ENCODE measurements at regions not wholly inside any gene's neighbourhood (a gene's known extent, or its start where the extent isn't known, plus 50 kb on each side); places are given as distances from the start of the nearest gene placed in this dataset.

DNA sequence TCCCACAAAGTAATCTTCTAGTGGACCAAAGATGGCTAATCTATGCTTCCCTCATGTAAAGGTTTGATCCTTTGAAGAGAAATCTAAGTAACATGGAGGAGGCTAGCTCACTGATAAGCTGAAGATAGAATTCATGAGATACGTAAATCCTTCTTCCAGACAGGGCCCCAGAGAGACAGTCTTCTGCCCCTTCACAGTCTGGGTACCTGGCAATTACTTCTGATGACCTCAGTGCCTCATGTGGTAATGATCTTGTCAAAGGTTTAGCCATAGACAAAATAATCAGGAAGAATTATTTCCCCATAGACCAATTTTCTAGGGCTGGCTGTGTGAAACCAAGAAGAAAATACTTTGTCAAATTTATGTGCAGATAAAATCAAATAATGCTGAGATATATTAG lies 495.8 kb downstream of the METTL4 start:
- TF ChIP-seq TAF1 (IDR thresholded peaks at IDR 0.05; ENCODE audit: borderline replicate concordance, low read depth, low read length) (no peak), EP300 (IDR thresholded peaks at IDR 0.05; ENCODE audit: borderline replicate concordance in 1 of 2, low read depth in 1 of 2, low read length in 1 of 2) (no peak), RCOR1 (IDR thresholded peaks at IDR 0.05; ENCODE audit: low read length) (no peak), NRF1 (IDR thresholded peaks at IDR 0.05; ENCODE audit: low read depth, low read length) (no peak), CHD2 (IDR thresholded peaks at IDR 0.05; ENCODE audit: low read length, partially characterized antibody) (no peak)
- TF ChIP-seq, protein P1, sequence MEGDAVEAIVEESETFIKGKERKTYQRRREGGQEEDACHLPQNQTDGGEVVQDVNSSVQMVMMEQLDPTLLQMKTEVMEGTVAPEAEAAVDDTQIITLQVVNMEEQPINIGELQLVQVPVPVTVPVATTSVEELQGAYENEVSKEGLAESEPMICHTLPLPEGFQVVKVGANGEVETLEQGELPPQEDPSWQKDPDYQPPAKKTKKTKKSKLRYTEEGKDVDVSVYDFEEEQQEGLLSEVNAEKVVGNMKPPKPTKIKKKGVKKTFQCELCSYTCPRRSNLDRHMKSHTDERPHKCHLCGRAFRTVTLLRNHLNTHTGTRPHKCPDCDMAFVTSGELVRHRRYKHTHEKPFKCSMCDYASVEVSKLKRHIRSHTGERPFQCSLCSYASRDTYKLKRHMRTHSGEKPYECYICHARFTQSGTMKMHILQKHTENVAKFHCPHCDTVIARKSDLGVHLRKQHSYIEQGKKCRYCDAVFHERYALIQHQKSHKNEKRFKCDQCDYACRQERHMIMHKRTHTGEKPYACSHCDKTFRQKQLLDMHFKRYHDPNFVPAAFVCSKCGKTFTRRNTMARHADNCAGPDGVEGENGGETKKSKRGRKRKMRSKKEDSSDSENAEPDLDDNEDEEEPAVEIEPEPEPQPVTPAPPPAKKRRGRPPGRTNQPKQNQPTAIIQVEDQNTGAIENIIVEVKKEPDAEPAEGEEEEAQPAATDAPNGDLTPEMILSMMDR (IDR thresholded peaks at IDR 0.05): no peak
- TF ChIP-seq, protein P2, sequence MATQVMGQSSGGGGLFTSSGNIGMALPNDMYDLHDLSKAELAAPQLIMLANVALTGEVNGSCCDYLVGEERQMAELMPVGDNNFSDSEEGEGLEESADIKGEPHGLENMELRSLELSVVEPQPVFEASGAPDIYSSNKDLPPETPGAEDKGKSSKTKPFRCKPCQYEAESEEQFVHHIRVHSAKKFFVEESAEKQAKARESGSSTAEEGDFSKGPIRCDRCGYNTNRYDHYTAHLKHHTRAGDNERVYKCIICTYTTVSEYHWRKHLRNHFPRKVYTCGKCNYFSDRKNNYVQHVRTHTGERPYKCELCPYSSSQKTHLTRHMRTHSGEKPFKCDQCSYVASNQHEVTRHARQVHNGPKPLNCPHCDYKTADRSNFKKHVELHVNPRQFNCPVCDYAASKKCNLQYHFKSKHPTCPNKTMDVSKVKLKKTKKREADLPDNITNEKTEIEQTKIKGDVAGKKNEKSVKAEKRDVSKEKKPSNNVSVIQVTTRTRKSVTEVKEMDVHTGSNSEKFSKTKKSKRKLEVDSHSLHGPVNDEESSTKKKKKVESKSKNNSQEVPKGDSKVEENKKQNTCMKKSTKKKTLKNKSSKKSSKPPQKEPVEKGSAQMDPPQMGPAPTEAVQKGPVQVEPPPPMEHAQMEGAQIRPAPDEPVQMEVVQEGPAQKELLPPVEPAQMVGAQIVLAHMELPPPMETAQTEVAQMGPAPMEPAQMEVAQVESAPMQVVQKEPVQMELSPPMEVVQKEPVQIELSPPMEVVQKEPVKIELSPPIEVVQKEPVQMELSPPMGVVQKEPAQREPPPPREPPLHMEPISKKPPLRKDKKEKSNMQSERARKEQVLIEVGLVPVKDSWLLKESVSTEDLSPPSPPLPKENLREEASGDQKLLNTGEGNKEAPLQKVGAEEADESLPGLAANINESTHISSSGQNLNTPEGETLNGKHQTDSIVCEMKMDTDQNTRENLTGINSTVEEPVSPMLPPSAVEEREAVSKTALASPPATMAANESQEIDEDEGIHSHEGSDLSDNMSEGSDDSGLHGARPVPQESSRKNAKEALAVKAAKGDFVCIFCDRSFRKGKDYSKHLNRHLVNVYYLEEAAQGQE (IDR thresholded peaks at IDR 0.05; ENCODE audit: low read depth, low read length): no peak

Data from SK-N-SH (cell line).